Erythroblast (primary cell): ENCODE measurements at regions not wholly inside any gene's neighbourhood (a gene's known extent, or its start where the extent isn't known, plus 50 kb on each side); places are given as distances from the start of the nearest gene placed in this dataset.

Source experiments
- GATA1 ChIP-seq: IDR thresholded peaks from 2 replicates; pipeline ENCODE4 v1.6.1; 2011; ENCODE audit warnings: low read depth, mild to moderate bottlenecking, control low read depth, low read length, moderate library complexity
- POLR2A ChIP-seq: IDR thresholded peaks from 2 replicates; pipeline ENCODE4 v1.6.1; 2011; ENCODE audit warnings: mild to moderate bottlenecking, low read length

DNA sequence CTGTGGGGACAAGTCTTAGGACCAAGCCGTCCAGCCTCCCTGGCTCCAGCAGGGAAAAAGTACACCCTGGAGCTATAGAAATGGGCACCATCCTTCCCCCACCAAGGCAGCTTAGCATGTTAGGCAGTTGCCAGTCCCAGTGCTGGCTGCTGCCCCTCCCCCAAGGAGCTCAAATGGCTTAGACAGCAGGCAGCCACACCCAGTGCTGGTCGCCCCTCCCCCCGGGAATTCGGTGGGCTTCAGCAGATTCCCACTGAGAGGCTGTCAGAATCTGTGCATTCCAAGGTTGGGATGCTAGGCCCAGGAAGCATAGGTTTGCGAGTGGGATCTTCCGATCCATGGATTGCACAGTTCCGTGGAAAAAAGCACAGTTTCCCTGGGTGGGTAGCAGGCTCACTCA, 105.2 kb upstream of the ITGA1 start:
- TF ChIP-seq POLR2A, result no peak
- TF ChIP-seq GATA1, result no peak
